D721Med (cell line): ENCODE measurements at regions not wholly inside any gene's neighbourhood (a gene's known extent, or its start where the extent isn't known, plus 50 kb on each side); places are given as distances from the start of the nearest gene placed in this dataset.

ENCODE experiments used
- DNase-seq: peaks from one replicate; pipeline ENCODE4 v3.0.0; 2011; ENCODE audit warnings: low spot score; ENCODE audit not compliant: insufficient read length
- FAIRE-seq: peaks from 2 replicates; lab custom pipeline; 2011; peaks lifted over from hg19 to GRCh38; lab: Jason Lieb, UNC
- TF ChIP-seq, protein P1 (sequence below): IDR thresholded peaks from 2 replicates; pipeline ENCODE4 v1.5.1; 2012; ENCODE audit warnings: mild to moderate bottlenecking, control low read depth; ENCODE audit not compliant: insufficient read depth; ENCODE audit errors: missing control alignments

DNA sequence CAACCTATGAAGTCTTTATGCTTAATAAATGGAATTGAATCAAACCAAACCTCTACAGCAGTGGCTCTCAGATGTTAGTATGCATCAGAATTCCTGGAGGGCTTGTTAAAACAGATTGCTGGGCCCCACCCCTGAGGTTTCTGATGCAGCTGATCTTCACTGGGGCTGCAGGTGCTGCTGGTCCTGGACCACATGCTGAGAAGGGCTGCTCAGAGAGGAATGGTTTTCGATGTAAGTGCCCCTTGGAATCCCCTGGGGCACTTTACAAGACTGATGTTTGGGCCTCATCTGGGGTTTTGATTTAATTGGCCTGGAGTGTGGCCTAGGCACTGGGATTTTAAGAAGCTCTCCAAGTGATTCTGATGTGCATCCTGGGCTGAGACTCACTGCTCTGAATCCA is 403.8 kb upstream of the HS6ST1 start:
- FAIRE-seq, result no peak

DNA sequence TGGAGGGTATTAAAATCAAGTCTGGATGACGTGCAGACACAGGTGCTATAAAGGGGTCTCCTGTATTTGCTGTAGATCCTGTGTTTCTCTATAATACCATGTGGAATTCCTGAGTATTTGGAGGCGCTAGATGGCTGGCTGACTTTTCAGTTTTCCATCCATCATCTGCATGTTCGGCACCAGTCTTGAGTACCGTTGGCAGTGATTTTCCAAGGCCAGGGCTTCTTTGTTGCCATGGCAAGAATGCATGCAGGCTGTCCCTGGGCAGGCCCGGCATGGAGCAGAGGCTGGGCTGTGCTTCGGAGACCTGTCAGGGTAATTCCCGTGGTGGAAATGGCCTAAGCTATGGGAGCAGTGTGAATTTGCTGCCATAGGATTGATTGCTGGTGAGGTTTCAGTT is 405.9 kb upstream of the HS6ST1 start:
- DNase-seq (no peak), FAIRE-seq (no peak)
- TF ChIP-seq, protein P1, sequence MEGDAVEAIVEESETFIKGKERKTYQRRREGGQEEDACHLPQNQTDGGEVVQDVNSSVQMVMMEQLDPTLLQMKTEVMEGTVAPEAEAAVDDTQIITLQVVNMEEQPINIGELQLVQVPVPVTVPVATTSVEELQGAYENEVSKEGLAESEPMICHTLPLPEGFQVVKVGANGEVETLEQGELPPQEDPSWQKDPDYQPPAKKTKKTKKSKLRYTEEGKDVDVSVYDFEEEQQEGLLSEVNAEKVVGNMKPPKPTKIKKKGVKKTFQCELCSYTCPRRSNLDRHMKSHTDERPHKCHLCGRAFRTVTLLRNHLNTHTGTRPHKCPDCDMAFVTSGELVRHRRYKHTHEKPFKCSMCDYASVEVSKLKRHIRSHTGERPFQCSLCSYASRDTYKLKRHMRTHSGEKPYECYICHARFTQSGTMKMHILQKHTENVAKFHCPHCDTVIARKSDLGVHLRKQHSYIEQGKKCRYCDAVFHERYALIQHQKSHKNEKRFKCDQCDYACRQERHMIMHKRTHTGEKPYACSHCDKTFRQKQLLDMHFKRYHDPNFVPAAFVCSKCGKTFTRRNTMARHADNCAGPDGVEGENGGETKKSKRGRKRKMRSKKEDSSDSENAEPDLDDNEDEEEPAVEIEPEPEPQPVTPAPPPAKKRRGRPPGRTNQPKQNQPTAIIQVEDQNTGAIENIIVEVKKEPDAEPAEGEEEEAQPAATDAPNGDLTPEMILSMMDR, result no peak

More for the DNA sequence above, 403.8 kb upstream of the HS6ST1 start:
- TF ChIP-seq, protein P1, result no peak
- no peak for DNase-seq

GRCh38 chr2:128724972-128725371 is 406.3 kb upstream of the HS6ST1 start:
- TF ChIP-seq, protein P1, result no peak
- DNase-seq (no peak), FAIRE-seq (no peak)

DNA sequence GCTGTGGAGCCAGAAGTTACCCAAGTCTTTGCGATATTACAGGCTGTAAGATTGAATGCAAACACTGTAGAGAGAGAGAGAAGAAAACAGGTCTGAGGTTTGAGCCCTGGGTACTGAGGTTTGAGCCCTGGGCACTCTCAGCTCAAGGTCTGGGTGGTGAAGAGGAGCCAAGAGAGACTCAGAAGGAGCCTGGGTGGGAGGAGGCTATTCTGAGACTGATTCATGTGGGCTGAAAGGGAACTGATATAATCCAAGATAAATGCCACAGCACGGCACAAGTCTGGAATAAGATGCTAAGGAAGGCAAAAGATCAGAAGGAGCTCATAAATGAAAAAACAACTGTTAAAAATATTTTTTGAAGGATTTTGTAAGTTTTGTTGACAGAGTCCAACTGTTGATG is 407.6 kb upstream of the HS6ST1 start:
- DNase-seq (no peak), FAIRE-seq (no peak)
- TF ChIP-seq, protein P1, result no peak

DNA sequence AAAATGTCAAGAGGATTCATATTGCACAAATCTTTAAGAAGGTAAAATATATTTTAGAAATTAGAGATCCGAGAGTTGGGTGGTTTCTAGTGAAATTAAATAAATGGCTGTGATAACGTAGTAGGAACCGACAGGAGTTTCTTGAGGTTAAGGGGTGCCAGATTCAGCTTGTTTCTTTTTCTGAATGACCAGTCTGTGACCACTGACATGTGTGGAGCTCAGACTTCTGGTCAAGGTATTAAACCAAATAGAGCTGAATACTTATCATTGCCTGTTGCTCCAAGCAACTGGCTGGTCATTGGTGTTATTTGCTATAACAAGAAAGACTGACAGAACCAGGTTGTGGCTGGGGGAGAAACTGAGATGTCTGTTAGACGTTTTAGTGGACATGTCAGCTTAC is 408.2 kb upstream of the HS6ST1 start:
- DNase-seq (no peak), FAIRE-seq (no peak)
- TF ChIP-seq, protein P1, result no peak

DNA sequence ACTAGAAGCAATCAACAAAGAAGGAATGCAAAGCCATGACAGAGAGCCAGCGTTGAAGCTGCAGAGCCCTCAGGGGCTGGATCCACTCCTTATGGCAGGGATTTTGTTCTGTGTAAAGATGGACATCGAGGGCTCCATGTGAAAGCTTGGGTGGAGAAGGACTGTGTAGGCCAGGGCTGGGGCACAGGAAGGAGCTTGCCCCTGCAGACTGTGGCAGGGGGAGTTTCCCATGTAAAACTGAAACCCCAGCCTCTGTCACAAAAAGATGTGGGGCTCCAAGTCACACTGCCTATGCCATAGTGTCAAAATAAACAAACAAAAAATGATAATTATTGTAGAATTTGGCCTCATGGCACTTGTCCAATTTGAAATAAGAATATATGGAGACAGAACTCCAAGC is 408.7 kb upstream of the HS6ST1 start:
- DNase-seq (no peak), FAIRE-seq (no peak)
- TF ChIP-seq, protein P1, result no peak

- TF ChIP-seq, protein P1, result no peak
- DNase-seq (no peak), FAIRE-seq (no peak)
These were observed 409.2 kb upstream of the HS6ST1 start for GRCh38 chr2:128727914-128728313.
